ENCODE measurements at regions not wholly inside any gene's neighbourhood (a gene's known extent, or its start where the extent isn't known, plus 50 kb on each side); places are given as distances from the start of the nearest gene placed in this dataset.
A peak's percentile ranks its signal among the peaks of the same experiment; 100 is the strongest.
"Not testable (repeated sequence)": the region's sequence is repeated elsewhere in the genome, so short reads cannot be mapped to it uniquely, and the experiment has no call there.

- TF ChIP-seq, protein P1, sequence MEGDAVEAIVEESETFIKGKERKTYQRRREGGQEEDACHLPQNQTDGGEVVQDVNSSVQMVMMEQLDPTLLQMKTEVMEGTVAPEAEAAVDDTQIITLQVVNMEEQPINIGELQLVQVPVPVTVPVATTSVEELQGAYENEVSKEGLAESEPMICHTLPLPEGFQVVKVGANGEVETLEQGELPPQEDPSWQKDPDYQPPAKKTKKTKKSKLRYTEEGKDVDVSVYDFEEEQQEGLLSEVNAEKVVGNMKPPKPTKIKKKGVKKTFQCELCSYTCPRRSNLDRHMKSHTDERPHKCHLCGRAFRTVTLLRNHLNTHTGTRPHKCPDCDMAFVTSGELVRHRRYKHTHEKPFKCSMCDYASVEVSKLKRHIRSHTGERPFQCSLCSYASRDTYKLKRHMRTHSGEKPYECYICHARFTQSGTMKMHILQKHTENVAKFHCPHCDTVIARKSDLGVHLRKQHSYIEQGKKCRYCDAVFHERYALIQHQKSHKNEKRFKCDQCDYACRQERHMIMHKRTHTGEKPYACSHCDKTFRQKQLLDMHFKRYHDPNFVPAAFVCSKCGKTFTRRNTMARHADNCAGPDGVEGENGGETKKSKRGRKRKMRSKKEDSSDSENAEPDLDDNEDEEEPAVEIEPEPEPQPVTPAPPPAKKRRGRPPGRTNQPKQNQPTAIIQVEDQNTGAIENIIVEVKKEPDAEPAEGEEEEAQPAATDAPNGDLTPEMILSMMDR (conservative IDR thresholded peaks at IDR 0.05; ENCODE audit: low read length): no peak
- H3K4me3 ChIP-seq (ENCODE audit: low read length): no peak overlapping the region
- DNase-seq (ENCODE audit: low read depth): peak; percentile 69
These were observed 69.9 kb upstream of the DDR1 start for GRCh38 chr6:30814146-30815040.

GRCh38 chr6:30813631-30814145 lies 69.3 kb upstream of the IER3 start:
- TF ChIP-seq, protein P1 (conservative IDR thresholded peaks at IDR 0.05; ENCODE audit: low read length): no peak
- DNase-seq (ENCODE audit: low read depth): no peak
- no peak overlapping the region for H3K4me3 ChIP-seq (ENCODE audit: low read length)

DNA sequence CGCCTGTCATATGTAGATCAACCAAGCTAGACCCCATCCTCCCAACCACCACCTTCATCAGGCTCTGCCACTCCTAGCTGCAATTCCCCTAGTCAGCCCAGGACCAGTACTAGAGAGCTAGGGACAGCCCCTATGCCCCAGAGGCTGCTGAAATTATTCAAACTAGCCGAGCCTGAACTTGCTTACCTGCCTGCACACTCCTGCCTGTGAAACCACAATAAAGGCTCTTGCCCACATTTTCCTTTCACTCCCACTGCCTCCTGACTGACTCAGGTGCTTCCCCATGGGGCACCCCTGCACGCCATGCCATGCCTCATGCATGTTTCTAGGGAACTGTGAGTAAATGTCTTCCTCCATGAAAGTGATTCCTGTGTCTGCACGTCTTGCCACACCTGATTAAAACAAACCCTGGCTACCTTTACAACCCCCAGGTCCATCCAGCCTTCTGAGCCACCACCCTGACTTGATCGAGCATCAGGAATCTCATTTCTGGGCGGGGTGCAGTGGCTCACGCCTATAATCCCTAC lies 66.5 kb upstream of the IER3 start:
- TF ChIP-seq, protein P1 (conservative IDR thresholded peaks at IDR 0.05; ENCODE audit: low read length): no peak
- no peak for DNase-seq (ENCODE audit: low read depth)
- no peak overlapping the region for H3K4me3 ChIP-seq (ENCODE audit: low read length)

DNA sequence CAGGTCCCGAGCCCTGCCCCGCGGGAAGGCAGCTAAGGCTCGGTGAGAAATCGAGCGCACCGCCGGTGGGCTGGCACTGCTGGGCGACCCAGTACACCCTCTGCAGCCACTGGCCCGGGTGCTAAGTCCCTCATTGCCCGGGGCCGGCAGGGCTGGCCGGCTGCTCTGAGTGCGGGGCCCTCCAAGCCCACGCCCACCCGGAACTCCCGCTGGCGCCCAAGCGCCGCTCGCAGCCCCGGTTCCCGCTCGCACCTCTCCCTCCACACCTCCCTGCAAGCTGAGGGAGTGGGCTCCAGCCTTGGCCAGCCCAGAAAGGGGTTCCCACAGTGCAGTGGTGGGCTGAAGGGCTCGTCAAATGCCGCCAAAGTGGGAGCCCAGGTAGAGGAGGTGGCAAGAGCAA lies 63.2 kb upstream of the IER3 start:
- H3K4me3 ChIP-seq (ENCODE audit: low read length); DNase-seq (ENCODE audit: low read depth): not testable (repeated sequence)

- no peak for DNase-seq (ENCODE audit: low read depth)
- TF ChIP-seq, protein P1 (conservative IDR thresholded peaks at IDR 0.05; ENCODE audit: low read length): no peak
These were observed 62.3 kb upstream of the IER3 start for GRCh38 chr6:30806581-30807183.

DNA sequence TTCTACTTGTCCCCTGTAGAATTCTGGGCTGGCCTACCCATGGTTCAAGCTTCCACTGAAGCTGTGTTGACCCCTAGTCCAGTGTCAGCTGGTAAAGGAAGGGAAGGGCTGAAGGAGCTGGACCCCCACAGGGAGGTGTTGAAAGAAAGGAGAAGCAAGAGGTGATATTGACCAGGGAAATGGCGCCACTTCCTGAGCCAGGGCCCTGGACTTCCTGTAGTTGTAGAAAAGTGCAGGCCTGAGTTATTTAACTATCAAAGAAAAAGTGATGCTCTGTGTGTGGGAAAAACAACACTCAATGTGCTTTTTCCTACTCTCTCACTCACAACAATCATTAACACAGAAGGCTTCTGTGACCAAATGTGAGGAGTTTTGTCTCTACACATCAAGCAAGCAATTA lies 60.0 kb upstream of the IER3 start:
- H3K4me3 ChIP-seq (ENCODE audit: low read length): no peak overlapping the region
- DNase-seq (ENCODE audit: low read depth): no peak
- TF ChIP-seq, protein P1 (conservative IDR thresholded peaks at IDR 0.05; ENCODE audit: low read length): no peak

More at GRCh38 chr6:30806581-30807183, 62.3 kb upstream of the IER3 start:
- H3K4me3 ChIP-seq (ENCODE audit: low read length): no peak overlapping the region

GRCh38 chr6:30802731-30803130 lies 58.4 kb upstream of the IER3 start:
- TF ChIP-seq, protein P1 (conservative IDR thresholded peaks at IDR 0.05; ENCODE audit: low read length): no peak
- no peak overlapping the region for H3K4me3 ChIP-seq (ENCODE audit: low read length)
- DNase-seq (ENCODE audit: low read depth): no peak
